GM23338 (cell line): ENCODE measurements at regions not wholly inside any gene's neighbourhood (a gene's known extent, or its start where the extent isn't known, plus 50 kb on each side); places are given as distances from the start of the nearest gene placed in this dataset.

Experiments
- ATAC-seq: fragments of 200-7000 bp; cut with Tn5 transposase; 3 replicates; pipeline ENCODE4 v1.9.1; 2020
- DNase-seq: peaks from one replicate; pipeline ENCODE4 v3.0.0-alpha.2; 2015; ENCODE audit warnings: low spot score
- H2AFZ ChIP-seq: fragments of 200-600 bp; sonication (generic); 2 replicates; pipeline ENCODE4 v1.8.0; 2016; ENCODE audit warnings: antibody characterized with exemption, mild to moderate bottlenecking, moderate library complexity
- H3F3A ChIP-seq: fragments of 200-600 bp; sonication (generic); replicated peaks from 2 replicates; pipeline ENCODE4 v1.8.0; 2017; ENCODE audit warnings: antibody characterized with exemption, mixed run types, low read depth
- H3K27ac ChIP-seq: fragments of 200-600 bp; sonication (generic); 2 replicates; pipeline ENCODE4 v1.6.1; 2016; ENCODE audit warnings: low read depth
- H3K27me3 ChIP-seq: fragments of 200-600 bp; sonication (generic); 2 replicates; pipeline ENCODE4 v1.8.0; 2016; ENCODE audit warnings: mild to moderate bottlenecking, mixed run types, moderate library complexity; ENCODE audit not compliant: insufficient read depth
- H3K36me3 ChIP-seq: fragments of 200-600 bp; sonication (generic); 2 replicates; pipeline ENCODE4 v1.8.0; 2016; ENCODE audit warnings: mild to moderate bottlenecking; ENCODE audit not compliant: insufficient read depth
- H3K4me1 ChIP-seq: fragments of 200-600 bp; sonication (generic); 2 replicates; pipeline ENCODE4 v1.8.0; 2016; ENCODE audit warnings: mild to moderate bottlenecking, moderate library complexity; ENCODE audit not compliant: insufficient read depth
- H3K4me2 ChIP-seq: fragments of 200-600 bp; sonication (generic); 2 replicates; pipeline ENCODE4 v1.7.1; 2017; ENCODE audit warnings: mixed run types
- H3K4me3 ChIP-seq: fragments of 200-600 bp; sonication (generic); 2 replicates; pipeline ENCODE4 v1.6.1; 2016; ENCODE audit warnings: mixed run types
- H3K79me2 ChIP-seq: fragments of 200-600 bp; sonication (generic); replicated peaks from 2 replicates; pipeline ENCODE4 v1.8.0; 2017; ENCODE audit warnings: mild to moderate bottlenecking; ENCODE audit not compliant: insufficient read depth
- H3K9me2 ChIP-seq: fragments of 200-600 bp; sonication (generic); 2 replicates; pipeline ENCODE4 v1.8.0; 2017; ENCODE audit not compliant: insufficient read depth
- H4K20me1 ChIP-seq: fragments of 200-600 bp; sonication (generic); replicated peaks from 2 replicates; pipeline ENCODE4 v1.8.0; 2017; ENCODE audit warnings: mild to moderate bottlenecking; ENCODE audit not compliant: insufficient read depth
- H3K27ac Mint-ChIP-seq: 2 replicates; pipeline ENCODE4 v1.8.0; 2020; ENCODE audit warnings: inconsistent platforms, mild to moderate bottlenecking, moderate library complexity, mixed read lengths
- H3K27me3 Mint-ChIP-seq: 3 replicates; pipeline ENCODE4 v1.8.0; 2022; ENCODE audit warnings: low read depth, mild to moderate bottlenecking, moderate library complexity, mixed read lengths, inconsistent platforms; ENCODE audit not compliant: insufficient read depth, poor library complexity
- H3K36me3 Mint-ChIP-seq: 3 replicates; pipeline ENCODE4 v1.8.0; 2021; ENCODE audit warnings: low read depth, mild to moderate bottlenecking, inconsistent platforms, moderate library complexity, mixed read lengths
- H3K4me1 Mint-ChIP-seq: 3 replicates; pipeline ENCODE4 v1.8.0; 2020; ENCODE audit warnings: mild to moderate bottlenecking, inconsistent platforms, mixed read lengths
- H3K4me3 Mint-ChIP-seq: 3 replicates; pipeline ENCODE4 v1.8.0; 2021; ENCODE audit warnings: moderate library complexity, mild to moderate bottlenecking, inconsistent platforms, mixed read lengths
- H3K9me3 Mint-ChIP-seq: 3 replicates; pipeline ENCODE4 v1.8.0; 2020; ENCODE audit warnings: moderate library complexity, mild to moderate bottlenecking, inconsistent platforms, mixed read lengths
- CREB1 ChIP-seq: fragments of 250-450 bp; sonication (Bioruptor Pico); IDR thresholded peaks from 2 replicates; pipeline ENCODE4 v1.5.0; 2020; ENCODE audit warnings: low read depth, mild to moderate bottlenecking, moderate library complexity
- ETS1 ChIP-seq: IDR thresholded peaks from 2 replicates; pipeline ENCODE4 v1.6.1; 2016; ENCODE audit warnings: antibody characterized with exemption
- EZH2phosphoT487 ChIP-seq: fragments of 200-600 bp; sonication (generic); IDR thresholded peaks from one replicate; pipeline ENCODE4 v1.8.1; 2018; ENCODE audit warnings: antibody characterized with exemption; ENCODE audit not compliant: unreplicated experiment
- JUNB ChIP-seq: IDR thresholded peaks from one replicate; pipeline ENCODE4 v1.6.1; 2016; ENCODE audit warnings: antibody characterized with exemption; ENCODE audit not compliant: unreplicated experiment
- STAT1 ChIP-seq: IDR thresholded peaks from one replicate; pipeline ENCODE4 v1.6.1; 2016; ENCODE audit warnings: antibody characterized with exemption; ENCODE audit not compliant: unreplicated experiment
- ZNF114 ChIP-seq: fragments of 250-450 bp; sonication (Bioruptor Pico); IDR thresholded peaks from 2 replicates; pipeline ENCODE4 v1.5.0; 2020; ENCODE audit warnings: mild to moderate bottlenecking, moderate library complexity
- ZNF462 ChIP-seq: fragments of 250-450 bp; sonication (Bioruptor Pico); IDR thresholded peaks from 2 replicates; pipeline ENCODE4 v1.5.0; 2020; ENCODE audit warnings: mild to moderate bottlenecking, moderate library complexity
- TF ChIP-seq, protein P1 (sequence below): IDR thresholded peaks from one replicate; pipeline ENCODE4 v1.6.1; 2018; ENCODE audit warnings: antibody characterized with exemption; ENCODE audit not compliant: unreplicated experiment
- TF ChIP-seq, protein P2 (sequence below), 2 experiments: fragments of 200-600 bp in 1 of 2; sonication (generic) in 1 of 2; conservative IDR thresholded peaks; 2 replicates each; pipeline versions ENCODE4 v1.5.1 to v1.6.1; 2016 to 2017; ENCODE audit warnings: antibody characterized with exemption in 2 of 2, low read depth in 2 of 2, mild to moderate bottlenecking in 2 of 2, moderate library complexity in 1 of 2

DNA sequence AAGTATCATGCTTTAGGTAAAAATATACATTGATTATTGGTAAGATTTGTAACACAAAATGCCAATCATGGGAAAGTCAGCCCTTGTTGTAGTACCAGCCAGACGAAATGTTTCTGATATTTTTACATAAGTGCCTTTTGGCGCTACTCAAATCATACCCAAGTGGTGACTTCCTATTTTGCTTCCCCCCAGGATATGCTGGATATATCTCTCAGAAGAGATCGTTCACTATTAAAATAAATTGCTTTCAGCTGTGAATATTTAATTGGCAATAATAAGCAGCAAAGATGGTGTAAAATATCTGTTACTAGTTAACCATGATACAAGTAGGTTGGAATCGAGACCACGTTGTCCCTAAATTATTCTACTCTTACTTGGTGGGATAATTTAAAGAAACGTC, 909.2 kb upstream of the LRRN3 start:
- Mint-ChIP-seq H3K27me3 (no peaks in the 10 kb centered on the region), H3K9me3 (no peaks in the 10 kb centered on the region), H3K4me1 (peaks cover 12% of the 10 kb centered on the region), H3K4me3 (no peak overlapping the region), H3K36me3 (no peaks in the 10 kb centered on the region; the same call in 2 of the 3 replicates), H3K27ac (no peak overlapping the region)
- H2AFZ ChIP-seq = no peak overlapping the region
- no peak overlapping the region for H3K27ac ChIP-seq
- ATAC-seq (no peak), DNase-seq (no peak)
- H3F3A ChIP-seq = no peaks in the 10 kb centered on the region
- peaks cover 12% of the 10 kb centered on the region for H3K4me1 ChIP-seq
- no peaks in the 10 kb centered on the region for H3K9me2 ChIP-seq
- no peak overlapping the region for H3K4me3 ChIP-seq
- H3K36me3 ChIP-seq = no peaks in the 10 kb centered on the region
- no peaks in the 10 kb centered on the region for H3K79me2 ChIP-seq
- no peak overlapping the region for H3K4me2 ChIP-seq
- no peaks in the 10 kb centered on the region for H3K27me3 ChIP-seq
- H4K20me1 ChIP-seq = no peaks in the 10 kb centered on the region
- TF ChIP-seq, protein P1, sequence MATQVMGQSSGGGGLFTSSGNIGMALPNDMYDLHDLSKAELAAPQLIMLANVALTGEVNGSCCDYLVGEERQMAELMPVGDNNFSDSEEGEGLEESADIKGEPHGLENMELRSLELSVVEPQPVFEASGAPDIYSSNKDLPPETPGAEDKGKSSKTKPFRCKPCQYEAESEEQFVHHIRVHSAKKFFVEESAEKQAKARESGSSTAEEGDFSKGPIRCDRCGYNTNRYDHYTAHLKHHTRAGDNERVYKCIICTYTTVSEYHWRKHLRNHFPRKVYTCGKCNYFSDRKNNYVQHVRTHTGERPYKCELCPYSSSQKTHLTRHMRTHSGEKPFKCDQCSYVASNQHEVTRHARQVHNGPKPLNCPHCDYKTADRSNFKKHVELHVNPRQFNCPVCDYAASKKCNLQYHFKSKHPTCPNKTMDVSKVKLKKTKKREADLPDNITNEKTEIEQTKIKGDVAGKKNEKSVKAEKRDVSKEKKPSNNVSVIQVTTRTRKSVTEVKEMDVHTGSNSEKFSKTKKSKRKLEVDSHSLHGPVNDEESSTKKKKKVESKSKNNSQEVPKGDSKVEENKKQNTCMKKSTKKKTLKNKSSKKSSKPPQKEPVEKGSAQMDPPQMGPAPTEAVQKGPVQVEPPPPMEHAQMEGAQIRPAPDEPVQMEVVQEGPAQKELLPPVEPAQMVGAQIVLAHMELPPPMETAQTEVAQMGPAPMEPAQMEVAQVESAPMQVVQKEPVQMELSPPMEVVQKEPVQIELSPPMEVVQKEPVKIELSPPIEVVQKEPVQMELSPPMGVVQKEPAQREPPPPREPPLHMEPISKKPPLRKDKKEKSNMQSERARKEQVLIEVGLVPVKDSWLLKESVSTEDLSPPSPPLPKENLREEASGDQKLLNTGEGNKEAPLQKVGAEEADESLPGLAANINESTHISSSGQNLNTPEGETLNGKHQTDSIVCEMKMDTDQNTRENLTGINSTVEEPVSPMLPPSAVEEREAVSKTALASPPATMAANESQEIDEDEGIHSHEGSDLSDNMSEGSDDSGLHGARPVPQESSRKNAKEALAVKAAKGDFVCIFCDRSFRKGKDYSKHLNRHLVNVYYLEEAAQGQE = no peak
- no peak for TF ChIP-seq ZNF114 (CRISPR knock-in tag)
- no peak for TF ChIP-seq JUNB
- no peak for TF ChIP-seq CREB1 (CRISPR knock-in tag)
- no peak for TF ChIP-seq ZNF462 (CRISPR knock-in tag)
- TF ChIP-seq, protein P2, sequence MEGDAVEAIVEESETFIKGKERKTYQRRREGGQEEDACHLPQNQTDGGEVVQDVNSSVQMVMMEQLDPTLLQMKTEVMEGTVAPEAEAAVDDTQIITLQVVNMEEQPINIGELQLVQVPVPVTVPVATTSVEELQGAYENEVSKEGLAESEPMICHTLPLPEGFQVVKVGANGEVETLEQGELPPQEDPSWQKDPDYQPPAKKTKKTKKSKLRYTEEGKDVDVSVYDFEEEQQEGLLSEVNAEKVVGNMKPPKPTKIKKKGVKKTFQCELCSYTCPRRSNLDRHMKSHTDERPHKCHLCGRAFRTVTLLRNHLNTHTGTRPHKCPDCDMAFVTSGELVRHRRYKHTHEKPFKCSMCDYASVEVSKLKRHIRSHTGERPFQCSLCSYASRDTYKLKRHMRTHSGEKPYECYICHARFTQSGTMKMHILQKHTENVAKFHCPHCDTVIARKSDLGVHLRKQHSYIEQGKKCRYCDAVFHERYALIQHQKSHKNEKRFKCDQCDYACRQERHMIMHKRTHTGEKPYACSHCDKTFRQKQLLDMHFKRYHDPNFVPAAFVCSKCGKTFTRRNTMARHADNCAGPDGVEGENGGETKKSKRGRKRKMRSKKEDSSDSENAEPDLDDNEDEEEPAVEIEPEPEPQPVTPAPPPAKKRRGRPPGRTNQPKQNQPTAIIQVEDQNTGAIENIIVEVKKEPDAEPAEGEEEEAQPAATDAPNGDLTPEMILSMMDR (conservative IDR thresholded peaks at IDR 0.05; ENCODE audit: low read depth in 2 of 2) = no peak
- TF ChIP-seq EZH2phosphoT487 = no peak
- no peak for TF ChIP-seq STAT1
- no peak for TF ChIP-seq ETS1
